PC-9 (cell line): ENCODE measurements at regions not wholly inside any gene's neighbourhood (a gene's known extent, or its start where the extent isn't known, plus 50 kb on each side); places are given as distances from the start of the nearest gene placed in this dataset.

Experiments used
- BruUV-seq: library from RNA; stranded (reverse); fragments of 400-500 nt; replicated peaks from 2 replicates; lab custom pipeline; 2021; lab: Mats Ljungman, UMichigan
- CTCF ChIA-PET: fragments of 300-600 bp; sonication (Branson Sonifier 250); formaldehyde crosslinking; loops from one replicate; lab custom pipeline; 2022; ENCODE audit warnings: antibody characterized with exemption; lab: Charles Lee
- POLR2A ChIA-PET: fragments of 300-600 bp; sonication (Branson Sonifier 250); formaldehyde crosslinking; loops from one replicate; lab custom pipeline; 2022; ENCODE audit warnings: antibody characterized with exemption; ENCODE audit not compliant: unreplicated experiment; lab: Charles Lee
- DNase-seq, 2 experiments: peaks; one replicate each; pipeline versions ENCODE4 v3.0.0 to v3.0.0-alpha.2; 2015 to 2022; ENCODE audit warnings: mixed read lengths in 1 of 2
- H2AFZ ChIP-seq: fragments of 200-600 bp; sonication (generic); 2 replicates; pipeline ENCODE4 v1.8.1; 2017; ENCODE audit warnings: antibody characterized with exemption
- H3F3A ChIP-seq: fragments of 200-600 bp; sonication (generic); 2 replicates; pipeline ENCODE4 v1.8.1; 2017; ENCODE audit warnings: antibody characterized with exemption, mild to moderate bottlenecking, low read depth; ENCODE audit not compliant: insufficient read depth
- H3K27ac ChIP-seq: fragments of 200-600 bp; sonication (generic); 2 replicates; pipeline ENCODE4 v1.6.1; 2016; ENCODE audit warnings: mixed run types
- H3K27me3 ChIP-seq: fragments of 200-600 bp; sonication (generic); 2 replicates; pipeline ENCODE4 v1.6.1; 2016; ENCODE audit warnings: low read depth, mixed run types; ENCODE audit not compliant: insufficient read depth
- H3K36me3 ChIP-seq: fragments of 200-600 bp; sonication (generic); 2 replicates; pipeline ENCODE4 v1.6.1; 2016; ENCODE audit warnings: low read depth, mixed run types
- H3K4me1 ChIP-seq: fragments of 200-600 bp; sonication (generic); replicated peaks from 2 replicates; pipeline ENCODE4 v1.6.1; 2016; ENCODE audit warnings: mixed run types; ENCODE audit not compliant: insufficient read depth
- H3K4me2 ChIP-seq: fragments of 200-600 bp; sonication (generic); 2 replicates; pipeline ENCODE4 v1.6.1; 2017; ENCODE audit warnings: mixed run types
- H3K4me3 ChIP-seq: fragments of 200-600 bp; sonication (generic); 2 replicates; pipeline ENCODE4 v1.6.1; 2016; ENCODE audit warnings: mixed run types
- H3K79me2 ChIP-seq: fragments of 200-600 bp; sonication (generic); 2 replicates; pipeline ENCODE4 v1.6.1; 2017; ENCODE audit warnings: low read depth, mixed run types
- H3K9me2 ChIP-seq: fragments of 200-600 bp; sonication (generic); 2 replicates; pipeline ENCODE4 v1.8.1; 2017; ENCODE audit warnings: mild to moderate bottlenecking; ENCODE audit not compliant: insufficient read depth
- H3K9me3 ChIP-seq: fragments of 200-600 bp; sonication (generic); 2 replicates; pipeline ENCODE4 v1.8.1; 2016; ENCODE audit warnings: low read depth; ENCODE audit not compliant: insufficient read depth
- H4K20me1 ChIP-seq: fragments of 200-600 bp; sonication (generic); 2 replicates; pipeline ENCODE4 v1.8.1; 2017; ENCODE audit not compliant: insufficient read depth
- EZH2 ChIP-seq: fragments of 200-600 bp; sonication (generic); IDR thresholded peaks from 2 replicates; pipeline ENCODE4 v1.8.0; 2017; ENCODE audit warnings: antibody characterized with exemption, low read depth
- intact Hi-C: fragments of 100-400 bp; cut with micrococcal nuclease; formaldehyde crosslinking; loops from one replicate; pipeline ENCODE4 v1.10.0; 2022; ENCODE audit not compliant: unreplicated experiment
- TF ChIP-seq, protein P1 (sequence below): fragments of 200-600 bp; sonication (generic); conservative IDR thresholded peaks from 2 replicates; pipeline ENCODE4 v1.6.1; 2017; ENCODE audit warnings: mixed run types, antibody characterized with exemption, mild to moderate bottlenecking, moderate library complexity

DNA sequence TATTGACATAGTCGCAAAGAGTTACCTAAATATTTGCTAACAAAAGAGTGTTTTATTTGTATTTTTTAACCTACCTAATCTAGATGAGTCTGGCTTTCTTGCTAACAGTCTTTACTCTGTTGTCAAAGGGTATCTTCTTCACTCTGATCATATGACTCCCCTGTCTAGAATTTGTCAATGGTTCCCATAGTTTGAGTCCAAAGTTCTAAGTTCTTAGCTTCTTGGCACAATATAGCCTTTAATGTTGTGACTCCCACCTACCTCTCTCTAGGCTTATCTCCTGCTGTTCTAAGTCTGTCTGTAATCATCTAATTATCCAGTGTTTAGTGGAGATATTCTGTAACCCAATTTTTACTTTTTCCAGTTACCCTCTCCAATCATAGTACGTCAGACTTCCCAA, 104.3 kb upstream of the PDE3A start:
- POLR2A ChIA-PET: no interaction called here
- no TSS peak for BruUV-seq
- TF ChIP-seq EZH2: no peak
- TF ChIP-seq, protein P1, sequence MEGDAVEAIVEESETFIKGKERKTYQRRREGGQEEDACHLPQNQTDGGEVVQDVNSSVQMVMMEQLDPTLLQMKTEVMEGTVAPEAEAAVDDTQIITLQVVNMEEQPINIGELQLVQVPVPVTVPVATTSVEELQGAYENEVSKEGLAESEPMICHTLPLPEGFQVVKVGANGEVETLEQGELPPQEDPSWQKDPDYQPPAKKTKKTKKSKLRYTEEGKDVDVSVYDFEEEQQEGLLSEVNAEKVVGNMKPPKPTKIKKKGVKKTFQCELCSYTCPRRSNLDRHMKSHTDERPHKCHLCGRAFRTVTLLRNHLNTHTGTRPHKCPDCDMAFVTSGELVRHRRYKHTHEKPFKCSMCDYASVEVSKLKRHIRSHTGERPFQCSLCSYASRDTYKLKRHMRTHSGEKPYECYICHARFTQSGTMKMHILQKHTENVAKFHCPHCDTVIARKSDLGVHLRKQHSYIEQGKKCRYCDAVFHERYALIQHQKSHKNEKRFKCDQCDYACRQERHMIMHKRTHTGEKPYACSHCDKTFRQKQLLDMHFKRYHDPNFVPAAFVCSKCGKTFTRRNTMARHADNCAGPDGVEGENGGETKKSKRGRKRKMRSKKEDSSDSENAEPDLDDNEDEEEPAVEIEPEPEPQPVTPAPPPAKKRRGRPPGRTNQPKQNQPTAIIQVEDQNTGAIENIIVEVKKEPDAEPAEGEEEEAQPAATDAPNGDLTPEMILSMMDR: no peak

DNA sequence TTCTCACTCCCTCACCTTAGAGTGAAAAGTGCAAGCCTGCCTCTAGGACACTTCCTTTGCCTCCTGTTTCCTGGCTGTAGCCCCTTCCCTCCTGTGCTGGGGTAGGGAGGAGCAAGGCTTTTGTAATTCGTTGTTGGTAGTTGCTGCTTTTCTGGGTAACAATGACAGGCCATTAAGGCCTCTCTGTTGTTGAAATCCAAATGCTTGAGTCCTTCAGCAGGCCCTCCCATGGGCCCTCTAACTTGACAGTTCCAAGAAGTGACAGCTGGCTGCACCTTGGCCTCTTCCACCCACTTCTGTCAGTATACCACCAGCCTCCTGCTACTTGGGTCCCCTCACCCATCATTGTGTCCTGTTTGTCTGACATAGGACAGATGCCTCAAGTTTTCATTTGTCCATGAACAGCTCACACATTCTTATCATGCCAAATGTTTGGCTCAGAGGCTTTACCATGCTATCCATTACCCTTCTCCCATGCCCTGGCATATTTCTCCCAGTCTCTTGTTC, 103.7 kb upstream of the PDE3A start:
- Histone ChIP-seq H2AFZ (no peak overlapping the region), H3K4me2 (no peak overlapping the region), H3K9me2 (no peaks in the 10 kb centered on the region), H3K9me3 (no peaks in the 10 kb centered on the region), H3K27me3 (no peaks in the 10 kb centered on the region), H3K79me2 (no peaks in the 10 kb centered on the region), H4K20me1 (no peaks in the 10 kb centered on the region), H3F3A (no peaks in the 10 kb centered on the region), H3K36me3 (no peaks in the 10 kb centered on the region), H3K4me3 (no peak overlapping the region), H3K4me1 (no peaks in the 10 kb centered on the region), H3K27ac (no peak overlapping the region)
- no peak for DNase-seq
- BruUV-seq: no TSS peak
- CTCF ChIA-PET: no interaction called here
- POLR2A ChIA-PET: no interaction called here
- intact Hi-C loops: no loop called here
- TF ChIP-seq, protein P1: no peak
- no peak for TF ChIP-seq EZH2

More for the DNA sequence above, 104.3 kb upstream of the PDE3A start:
- no peaks in the 10 kb centered on the region for H3K79me2 ChIP-seq
- no peaks in the 10 kb centered on the region for H3K9me3 ChIP-seq
- CTCF ChIA-PET: no interaction called here
- no peak overlapping the region for H3K4me3 ChIP-seq
- intact Hi-C loops: no loop called here
- H3K36me3 ChIP-seq: no peaks in the 10 kb centered on the region
- H3K27me3 ChIP-seq: no peaks in the 10 kb centered on the region
- H2AFZ ChIP-seq: no peak overlapping the region
- DNase-seq: no peak
- no peak overlapping the region for H3K27ac ChIP-seq
- no peaks in the 10 kb centered on the region for H3K9me2 ChIP-seq
- H3F3A ChIP-seq: no peaks in the 10 kb centered on the region
- no peaks in the 10 kb centered on the region for H4K20me1 ChIP-seq
- no peak overlapping the region for H3K4me2 ChIP-seq
- no peaks in the 10 kb centered on the region for H3K4me1 ChIP-seq

DNA sequence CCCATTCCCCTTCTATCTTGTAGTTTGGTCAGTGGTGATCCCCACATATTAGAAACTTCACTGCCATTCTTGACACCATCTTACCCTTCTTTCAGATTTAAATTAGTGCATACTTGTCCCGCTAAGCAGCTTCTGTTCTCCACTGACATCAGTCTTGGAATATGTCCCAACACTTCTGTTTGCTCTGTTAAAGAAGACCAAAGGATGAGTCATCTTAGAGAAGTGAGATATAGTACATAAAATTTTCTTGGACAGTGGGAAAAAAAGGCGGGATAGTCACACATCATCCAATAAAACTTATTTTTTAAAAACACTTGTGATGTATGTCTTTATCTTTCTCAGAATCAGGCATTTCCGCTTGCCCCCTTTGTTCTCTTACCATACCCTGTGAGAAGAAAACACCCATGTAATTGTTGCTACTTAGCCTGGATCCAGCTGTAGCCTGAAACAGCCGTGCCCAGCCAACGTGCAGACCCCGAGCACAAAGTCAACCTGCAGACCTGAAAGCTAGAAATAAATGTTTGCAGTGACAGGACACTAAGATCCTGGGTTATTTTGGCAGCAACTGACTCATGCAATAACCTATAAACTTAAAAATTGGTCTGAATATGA, 100.1 kb upstream of the PDE3A start:
- no peaks in the 10 kb centered on the region for H3K36me3 ChIP-seq
- ChIA-PET POLR2A (no interaction called here), CTCF (no interaction called here)

More for the DNA sequence above, 100.1 kb upstream of the PDE3A start:
- H3K4me1 ChIP-seq: no peaks in the 10 kb centered on the region
- TF ChIP-seq EZH2: no peak
- TF ChIP-seq, protein P1: no peak
- no peaks in the 10 kb centered on the region for H3K27me3 ChIP-seq
- no peaks in the 10 kb centered on the region for H4K20me1 ChIP-seq
- no TSS peak for BruUV-seq
- no peak overlapping the region for H2AFZ ChIP-seq
- intact Hi-C loops: no loop called here
- no peaks in the 10 kb centered on the region for H3F3A ChIP-seq
- no peak overlapping the region for H3K4me2 ChIP-seq
- H3K4me3 ChIP-seq: no peak overlapping the region
- no peaks in the 10 kb centered on the region for H3K79me2 ChIP-seq
- H3K9me2 ChIP-seq: no peaks in the 10 kb centered on the region
- H3K9me3 ChIP-seq: no peaks in the 10 kb centered on the region
- no peak overlapping the region for H3K27ac ChIP-seq
- DNase-seq: no peak
